Right lobe of liver (tissue), 4 donors: ENCODE measurements at regions not wholly inside any gene's neighbourhood (a gene's known extent, or its start where the extent isn't known, plus 50 kb on each side); places are given as distances from the start of the nearest gene placed in this dataset.

Source experiments
- CTCF ChIP-seq, 4 donors: fragments of 200-600 bp in 3 of 4; fragments of 450-650 bp in 1 of 4; IDR thresholded peaks; one replicate each; pipeline versions ENCODE4 v1.5.1 to v1.8.0; 2016 to 2022; ENCODE audit warnings: antibody characterized with exemption in 4 of 4, mild to moderate bottlenecking in 2 of 4
- POLR2A ChIP-seq: fragments of 450-650 bp; IDR thresholded peaks from one replicate; pipeline ENCODE4 v1.6.1; 2017; ENCODE audit warnings: antibody characterized with exemption, mild to moderate bottlenecking
- donor health status: DM: no; HTN: no; CAD: no.
- donor health status: DM: no; HTN: no; CAD: no.
- donor health status: DM: no; HTN: yes; CAD: no.

DNA sequence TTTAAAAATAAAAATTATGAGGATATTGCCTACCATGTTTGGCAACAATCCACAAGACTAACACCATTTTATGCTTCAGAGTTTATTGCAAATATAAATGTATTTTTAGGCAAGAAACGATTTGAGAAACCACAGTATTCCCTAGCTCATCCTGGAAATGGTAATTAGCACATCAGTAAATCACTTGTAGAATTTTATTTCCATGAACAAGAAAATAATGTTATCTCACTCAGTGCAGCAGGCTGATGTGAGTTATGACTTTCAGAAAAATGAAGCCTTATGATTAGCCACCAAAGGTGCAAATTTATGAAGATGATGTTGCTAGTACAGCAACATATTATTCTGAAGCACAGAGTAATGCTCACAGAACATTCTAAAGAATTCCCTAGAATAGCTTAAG is 127.7 kb upstream of the GJE1 start:
- TF ChIP-seq CTCF (IDR thresholded peaks at IDR 0.05), result no peak
- TF ChIP-seq POLR2A, result no peak
